Neuronal stem cell (in vitro differentiated cells): ENCODE measurements at regions not wholly inside any gene's neighbourhood (a gene's known extent, or its start where the extent isn't known, plus 50 kb on each side); places are given as distances from the start of the nearest gene placed in this dataset.
A peak's percentile ranks its signal among the peaks of the same experiment; 100 is the strongest.

Source experiments
- DNase-seq: peaks from one replicate; pipeline ENCODE4 v3.0.0-alpha.2; 2013; ENCODE audit warnings: low spot score
- H2AFZ ChIP-seq: one replicate; pipeline ENCODE4 v1.6.1; 2013; ENCODE audit warnings: mild to moderate bottlenecking, low read length, inconsistent platforms
- H2AK5ac ChIP-seq: 2 replicates; pipeline ENCODE4 v1.6.1; 2013; ENCODE audit warnings: low read depth, mild to moderate bottlenecking, inconsistent platforms, low read length, moderate library complexity, mixed read lengths
- H2BK120ac ChIP-seq: 2 replicates; pipeline ENCODE4 v1.6.1; 2013; ENCODE audit warnings: low read depth, mild to moderate bottlenecking, inconsistent platforms, low read length, moderate library complexity, mixed read lengths
- H2BK12ac ChIP-seq: one replicate; pipeline ENCODE4 v1.6.1; 2013; ENCODE audit warnings: low read length, inconsistent platforms
- H2BK15ac ChIP-seq: 2 replicates; pipeline ENCODE4 v1.6.1; 2013; ENCODE audit warnings: mild to moderate bottlenecking, low read length, inconsistent platforms, mixed read lengths
- H2BK5ac ChIP-seq: one replicate; pipeline ENCODE4 v1.6.1; 2013; ENCODE audit warnings: inconsistent platforms, mild to moderate bottlenecking, low read length, moderate library complexity
- H3K14ac ChIP-seq: one replicate; pipeline ENCODE4 v1.6.1; 2013; ENCODE audit warnings: low read length, inconsistent platforms
- H3K18ac ChIP-seq: 2 replicates; pipeline ENCODE4 v1.6.1; 2013; ENCODE audit warnings: low read length, inconsistent platforms
- H3K23ac ChIP-seq: 2 replicates; pipeline ENCODE4 v1.6.1; 2013; ENCODE audit warnings: low read depth, mild to moderate bottlenecking, mixed read lengths, low read length, inconsistent platforms; ENCODE audit not compliant: poor library complexity
- H3K27ac ChIP-seq: replicated peaks from 3 replicates; pipeline ENCODE4 v1.5.1; 2013; ENCODE audit warnings: low read length, inconsistent platforms
- H3K27me3 ChIP-seq, 3 experiments: 2 replicates each; pipeline ENCODE4 v1.6.1; 2013; ENCODE audit warnings: low read length in 3 of 3, mild to moderate bottlenecking in 2 of 3, inconsistent platforms in 1 of 3, low read depth in 1 of 3, mixed read lengths in 1 of 3, moderate library complexity in 1 of 3; ENCODE audit not compliant: control insufficient read depth in 3 of 3, insufficient read depth in 3 of 3
- H3K36me3 ChIP-seq, 2 donors: replicated peaks in 1 of 2; 2 replicates each; pipeline ENCODE4 v1.6.1; 2013; ENCODE audit warnings: low read length in 2 of 2; ENCODE audit not compliant: control insufficient read depth in 2 of 2, insufficient read depth in 2 of 2
- H3K4ac ChIP-seq: 2 replicates; pipeline ENCODE4 v1.6.1; 2013; ENCODE audit warnings: inconsistent platforms, mild to moderate bottlenecking, low read length, moderate library complexity
- H3K4me1 ChIP-seq, 2 donors: 1 replicate in 1 of 2; 2 replicates in 1 of 2; pipeline ENCODE4 v1.6.1; 2013; ENCODE audit warnings: low read length in 2 of 2, low read depth in 1 of 2; ENCODE audit not compliant: control insufficient read depth in 2 of 2, insufficient read depth in 1 of 2
- H3K4me2 ChIP-seq: one replicate; pipeline ENCODE4 v1.6.1; 2013; ENCODE audit warnings: mild to moderate bottlenecking, low read length, inconsistent platforms; ENCODE audit not compliant: insufficient read depth, poor library complexity, severe bottlenecking
- H3K4me3 ChIP-seq, 2 donors: 2 replicates each; pipeline ENCODE4 v1.5.1; 2013; ENCODE audit warnings: low read length in 2 of 2, mild to moderate bottlenecking in 2 of 2, inconsistent platforms in 1 of 2, moderate library complexity in 1 of 2
- H3K79me1 ChIP-seq: one replicate; pipeline ENCODE4 v1.6.1; 2013; ENCODE audit warnings: low read depth, mild to moderate bottlenecking, inconsistent platforms, low read length, moderate library complexity
- H3K9ac ChIP-seq: one replicate; pipeline ENCODE4 v1.6.1; 2013; ENCODE audit warnings: mild to moderate bottlenecking, low read depth, low read length, inconsistent platforms; ENCODE audit not compliant: poor library complexity
- H3K9me3 ChIP-seq, 2 donors: replicated peaks in 1 of 2; 2 replicates each; pipeline versions ENCODE3 to v1.6.1; 2013; ENCODE audit warnings: low read length in 2 of 2, mild to moderate bottlenecking in 2 of 2, inconsistent platforms in 1 of 2, low read depth in 1 of 2, mixed read lengths in 1 of 2, moderate library complexity in 1 of 2; ENCODE audit not compliant: control insufficient read depth in 2 of 2, insufficient read depth in 1 of 2
- H4K8ac ChIP-seq: one replicate; pipeline ENCODE4 v1.6.1; 2013; ENCODE audit warnings: low read depth, mild to moderate bottlenecking, inconsistent platforms, low read length, moderate library complexity
- H4K91ac ChIP-seq: one replicate; pipeline ENCODE4 v1.6.1; 2013; ENCODE audit warnings: low read length, low read depth, mild to moderate bottlenecking, inconsistent platforms; ENCODE audit not compliant: poor library complexity
- WGBS, 2 donors: extraction: QIAGEN DNeasy Blood & Tissue Kit; methylation state at CpG; one replicate each; pipeline ENCODE4 v1.1.7; 2013; ENCODE audit warnings: missing lambda C conversion rate in 2 of 2, mixed read lengths in 1 of 2; ENCODE audit not compliant: insufficient read length in 2 of 2, insufficient replicate concordance in 1 of 2; ENCODE audit errors: extremely low coverage in 2 of 2; 5-methylcytosine and 5-hydroxymethylcytosine counted together

DNA sequence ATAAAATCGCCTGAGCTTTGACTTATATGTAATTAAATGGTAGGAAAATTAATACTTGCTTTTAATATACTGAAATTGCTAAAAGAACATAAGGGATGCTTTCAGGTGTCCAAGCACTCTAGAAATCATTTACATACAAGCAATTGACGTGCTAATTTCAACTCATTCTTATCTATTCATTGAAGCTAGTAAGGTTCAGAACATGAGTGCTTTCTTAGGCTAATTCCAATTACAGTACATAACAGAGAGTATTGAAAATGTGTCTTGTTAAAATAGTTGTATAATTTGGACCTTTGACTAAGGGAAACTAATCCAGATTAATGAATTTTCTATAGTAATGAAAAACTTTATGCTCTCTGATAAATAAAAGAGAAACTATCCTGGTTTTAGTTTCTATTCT lies 1016.4 kb upstream of the TYRP1 start:
- Histone ChIP-seq H4K8ac (no peak overlapping the region), H3K4ac (no peak overlapping the region), H3K4me1 (no peaks in the 10 kb centered on the region), H3K27me3 (no peaks in the 10 kb centered on the region), H2BK5ac (no peak overlapping the region), H2AK5ac (no peak overlapping the region), H3K79me1 (no peaks in the 10 kb centered on the region), H3K9me3 (no peaks in the 10 kb centered on the region), H2AFZ (no peak overlapping the region), H2BK12ac (no peak overlapping the region), H2BK120ac (no peak overlapping the region), H3K18ac (no peak overlapping the region), H2BK15ac (no peak overlapping the region), H3K4me3 (no peak overlapping the region), H3K27ac (no peak overlapping the region), H4K91ac (no peak overlapping the region), H3K36me3 (no peaks in the 10 kb centered on the region), H3K4me2 (no peak overlapping the region), H3K9ac (no peak overlapping the region), H3K14ac (no peak overlapping the region), H3K23ac (no peak overlapping the region)
- DNase-seq: no peak
- no CpG with 5 or more reads among the region's 2 CpGs for WGBS, 2 donors

DNA sequence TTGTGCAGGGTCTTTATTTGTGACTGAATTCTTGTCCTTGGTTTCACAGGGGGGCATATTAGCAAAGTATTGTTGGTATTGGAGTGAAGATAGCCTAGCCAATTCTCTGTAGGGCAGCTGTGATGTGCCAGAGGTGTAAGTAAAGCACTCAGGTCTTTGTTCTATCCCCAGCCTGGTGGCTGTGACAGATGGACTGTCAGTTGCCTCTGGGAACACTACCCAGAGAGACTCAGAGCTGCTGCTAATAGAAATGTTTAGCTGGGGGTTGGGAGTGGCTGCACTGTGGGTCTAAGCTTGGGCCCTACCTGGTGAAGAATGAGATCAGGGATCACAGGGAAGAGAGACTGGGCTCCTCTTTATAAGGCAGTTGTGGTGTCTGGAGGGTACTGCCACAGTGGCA lies 1006.5 kb upstream of the TYRP1 start:
- Histone ChIP-seq H3K36me3 (no peaks in the 10 kb centered on the region), H4K91ac (no peak overlapping the region), H3K4me1 (peaks cover 0 to 2% of the 10 kb centered on the region in 2 donors), H3K23ac (no peak overlapping the region), H2AFZ (peak overlapping the region; percentile 15), H4K8ac (no peak overlapping the region), H2BK5ac (no peak overlapping the region), H2AK5ac (no peak overlapping the region), H2BK15ac (no peak overlapping the region), H3K9ac (no peak overlapping the region), H2BK12ac (no peak overlapping the region), H3K79me1 (no peaks in the 10 kb centered on the region), H3K27me3 (no peaks in the 10 kb centered on the region), H3K4ac (no peak overlapping the region), H3K9me3 (no peaks in the 10 kb centered on the region), H3K4me2 (no peak overlapping the region), H2BK120ac (no peak overlapping the region), H3K27ac (no peak overlapping the region), H3K18ac (peak overlapping the region; percentile 42), H3K4me3 (no peak overlapping the region), H3K14ac (no peak overlapping the region)
- DNase-seq: no peak

DNA sequence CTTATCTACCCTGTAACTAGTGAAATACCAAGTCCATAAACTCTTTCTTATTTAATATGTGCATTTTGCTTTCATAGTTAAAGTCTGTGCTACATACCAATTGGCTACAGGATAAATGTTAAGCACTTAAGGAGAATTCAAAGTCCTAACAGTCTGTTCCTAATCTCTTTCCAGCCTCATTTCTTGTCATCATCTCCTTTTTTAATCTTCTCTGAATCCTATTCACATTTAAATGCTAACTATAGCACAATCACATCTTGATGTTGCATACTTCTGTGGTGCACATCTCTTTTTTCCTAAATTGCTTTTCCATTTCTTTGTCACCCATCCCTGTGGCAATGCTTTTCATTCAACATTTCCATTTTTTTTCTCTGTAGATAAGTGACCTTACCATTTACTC lies 996.1 kb upstream of the TYRP1 start:
- no peak overlapping the region for H3K4me2 ChIP-seq
- no peak overlapping the region for H2AFZ ChIP-seq

DNA sequence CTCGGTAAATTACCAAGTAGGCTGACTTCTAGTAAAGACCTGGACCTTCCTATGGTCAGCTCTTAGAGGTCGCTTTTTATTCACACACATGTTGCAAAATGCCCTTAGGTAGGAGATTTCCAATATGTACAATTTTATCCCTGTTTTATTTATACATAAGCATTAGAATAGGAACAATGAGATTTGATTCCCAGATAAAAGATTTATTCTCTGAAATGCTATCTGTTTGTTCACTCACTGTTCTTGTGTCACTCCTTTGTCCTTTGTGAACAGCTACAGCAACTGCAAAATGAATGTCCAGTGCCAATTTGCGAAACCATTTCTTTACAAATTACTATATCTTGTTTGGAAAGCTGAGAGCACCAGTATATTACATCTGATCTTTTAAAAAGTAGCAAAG lies 991.5 kb upstream of the TYRP1 start:
- H3K4me3 ChIP-seq: no peak overlapping the region
- H2BK5ac ChIP-seq: no peak overlapping the region
- H3K18ac ChIP-seq: no peak overlapping the region
- H2BK12ac ChIP-seq: no peak overlapping the region
- H2BK120ac ChIP-seq: no peak overlapping the region
- H3K9ac ChIP-seq: no peak overlapping the region
- no peak overlapping the region for H3K23ac ChIP-seq
- no peaks in the 10 kb centered on the region for H3K36me3 ChIP-seq
- peaks cover 0 to 6% of the 10 kb centered on the region in 2 donors for H3K4me1 ChIP-seq
- H3K14ac ChIP-seq: no peak overlapping the region
- WGBS, 2 donors: no CpG with 5 or more reads among the region's 3 CpGs
- no peak overlapping the region for H4K8ac ChIP-seq
- H2AFZ ChIP-seq: no peak overlapping the region
- no peaks in the 10 kb centered on the region for H3K27me3 ChIP-seq
- H4K91ac ChIP-seq: no peak overlapping the region
- H3K79me1 ChIP-seq: no peaks in the 10 kb centered on the region
- H3K9me3 ChIP-seq: no peaks in the 10 kb centered on the region
- no peak overlapping the region for H2BK15ac ChIP-seq
- H3K4ac ChIP-seq: no peak overlapping the region
- DNase-seq: no peak
- no peak overlapping the region for H3K27ac ChIP-seq
- no peak overlapping the region for H3K4me2 ChIP-seq
- no peak overlapping the region for H2AK5ac ChIP-seq

More for the DNA sequence above, 996.1 kb upstream of the TYRP1 start:
- Histone ChIP-seq H3K36me3 (no peaks in the 10 kb centered on the region), H2AK5ac (no peak overlapping the region), H3K9me3 (no peaks in the 10 kb centered on the region), H2BK15ac (no peak overlapping the region), H3K79me1 (no peaks in the 10 kb centered on the region), H3K27me3 (no peaks in the 10 kb centered on the region), H3K27ac (no peak overlapping the region), H3K9ac (no peak overlapping the region), H4K91ac (no peak overlapping the region), H3K4me1 (no peaks in the 10 kb centered on the region), H3K4me3 (no peak overlapping the region), H2BK12ac (no peak overlapping the region), H2BK120ac (no peak overlapping the region), H3K4ac (no peak overlapping the region), H3K14ac (no peak overlapping the region), H3K18ac (no peak overlapping the region), H2BK5ac (no peak overlapping the region), H4K8ac (no peak overlapping the region), H3K23ac (no peak overlapping the region)
- DNase-seq: no peak
